Mesenchymal stem cell (in vitro differentiated cells and primary cell): ENCODE measurements at regions not wholly inside any gene's neighbourhood (a gene's known extent, or its start where the extent isn't known, plus 50 kb on each side); places are given as distances from the start of the nearest gene placed in this dataset.
"Not testable (repeated sequence)": the region's sequence is repeated elsewhere in the genome, so short reads cannot be mapped to it uniquely, and the experiment has no call there.

Source experiments
- DNase-seq: peaks from one replicate; pipeline ENCODE4 v3.0.0-alpha.2; 2013
- H2AFZ ChIP-seq: one replicate; pipeline ENCODE4 v1.6.1; 2013; ENCODE audit warnings: low read depth, mild to moderate bottlenecking, control low read depth, inconsistent platforms, low read length, moderate library complexity
- H2AK5ac ChIP-seq: 2 replicates; pipeline ENCODE4 v1.6.1; 2013; ENCODE audit warnings: low read length, moderate library complexity, mild to moderate bottlenecking, inconsistent platforms; ENCODE audit not compliant: severe bottlenecking
- H2BK120ac ChIP-seq: one replicate; pipeline ENCODE4 v1.6.1; 2013; ENCODE audit warnings: low read depth, mild to moderate bottlenecking, inconsistent platforms, low read length, moderate library complexity
- H2BK12ac ChIP-seq, 2 experiments: one replicate each; pipeline ENCODE4 v1.6.1; 2013; ENCODE audit warnings: inconsistent platforms in 2 of 2, low read length in 2 of 2, mild to moderate bottlenecking in 2 of 2, moderate library complexity in 2 of 2, control low read depth in 1 of 2
- H2BK15ac ChIP-seq: one replicate; pipeline ENCODE4 v1.6.1; 2013; ENCODE audit warnings: mild to moderate bottlenecking, low read depth, inconsistent platforms; ENCODE audit not compliant: poor library complexity, severe bottlenecking
- H2BK5ac ChIP-seq: 2 replicates; pipeline ENCODE4 v1.6.1; 2013; ENCODE audit warnings: low read depth, mild to moderate bottlenecking, low read length, control low read depth, inconsistent platforms; ENCODE audit not compliant: poor library complexity, severe bottlenecking
- H3K14ac ChIP-seq, 2 experiments: one replicate each; pipeline ENCODE4 v1.6.1; 2013; ENCODE audit warnings: inconsistent platforms in 2 of 2, low read length in 2 of 2, control low read depth in 1 of 2, mild to moderate bottlenecking in 1 of 2, moderate library complexity in 1 of 2
- H3K18ac ChIP-seq, 2 experiments: one replicate each; pipeline ENCODE4 v1.6.1; 2013; ENCODE audit warnings: inconsistent platforms in 2 of 2, low read length in 2 of 2, control low read depth in 1 of 2, low read depth in 1 of 2, mild to moderate bottlenecking in 1 of 2
- H3K23ac ChIP-seq, 2 experiments: one replicate each; pipeline ENCODE4 v1.6.1; 2013; ENCODE audit warnings: inconsistent platforms in 2 of 2, low read length in 2 of 2, mild to moderate bottlenecking in 2 of 2, moderate library complexity in 2 of 2, control low read depth in 1 of 2
- H3K27ac ChIP-seq: 2 replicates; pipeline ENCODE4 v1.5.1; 2013; ENCODE audit warnings: mild to moderate bottlenecking, moderate library complexity, low read length, control low read depth, inconsistent platforms; ENCODE audit not compliant: poor library complexity, severe bottlenecking
- H3K27me3 ChIP-seq, 2 experiments: 2 replicates each; pipeline versions ENCODE4 v1.6.1 to v1.7.0; 2013; ENCODE audit warnings: low read length in 2 of 2, mild to moderate bottlenecking in 2 of 2, moderate library complexity in 2 of 2, control low read depth in 1 of 2, inconsistent platforms in 1 of 2; ENCODE audit not compliant: control insufficient read depth in 1 of 2, insufficient read depth in 1 of 2
- H3K36me3 ChIP-seq, 2 experiments: 2 replicates each; pipeline versions ENCODE4 v1.6.1 to v1.7.0; 2013; ENCODE audit warnings: low read length in 2 of 2, control low read depth in 1 of 2, inconsistent platforms in 1 of 2, low read depth in 1 of 2, mild to moderate bottlenecking in 1 of 2; ENCODE audit not compliant: insufficient read depth in 2 of 2, control insufficient read depth in 1 of 2
- H3K4ac ChIP-seq, 2 experiments: one replicate each; pipeline ENCODE4 v1.6.1; 2013; ENCODE audit warnings: inconsistent platforms in 2 of 2, low read length in 2 of 2, mild to moderate bottlenecking in 2 of 2, moderate library complexity in 2 of 2, control low read depth in 1 of 2, low read depth in 1 of 2
- H3K4me1 ChIP-seq: 2 replicates; pipeline ENCODE4 v1.6.1; 2013; ENCODE audit warnings: low read depth, low read length, control low read depth; ENCODE audit not compliant: control insufficient read depth, insufficient read depth
- H3K4me2 ChIP-seq: 2 replicates; pipeline ENCODE4 v1.6.1; 2013; ENCODE audit warnings: low read length, mild to moderate bottlenecking, inconsistent platforms; ENCODE audit not compliant: poor library complexity, severe bottlenecking
- H3K4me3 ChIP-seq, 2 experiments: 2 replicates each; pipeline versions ENCODE4 v1.5.1 to v1.7.0; 2013; ENCODE audit warnings: low read length in 2 of 2, mild to moderate bottlenecking in 2 of 2, control low read depth in 1 of 2, low read depth in 1 of 2; ENCODE audit not compliant: insufficient read depth in 1 of 2
- H3K79me1 ChIP-seq: replicated peaks from 2 replicates; pipeline ENCODE4 v1.6.1; 2013; ENCODE audit warnings: mild to moderate bottlenecking, control low read depth, low read length, inconsistent platforms; ENCODE audit not compliant: poor library complexity, severe bottlenecking
- H3K9ac ChIP-seq: 2 replicates; pipeline ENCODE4 v1.7.0; 2013; ENCODE audit warnings: mild to moderate bottlenecking, low read length, moderate library complexity
- H3K9me3 ChIP-seq: 2 replicates; pipeline ENCODE4 v1.7.0; 2013; ENCODE audit warnings: mild to moderate bottlenecking, low read length; ENCODE audit not compliant: control insufficient read depth
- H4K8ac ChIP-seq: one replicate; pipeline ENCODE4 v1.6.1; 2013; ENCODE audit warnings: inconsistent platforms, mild to moderate bottlenecking, low read length, moderate library complexity
- H4K91ac ChIP-seq: one replicate; pipeline ENCODE4 v1.6.1; 2013; ENCODE audit warnings: mild to moderate bottlenecking, low read length, inconsistent platforms
- WGBS: methylation state at CpG from one replicate; pipeline ENCODE4 v1.1.7; 2013; ENCODE audit warnings: mixed read lengths; 5-methylcytosine and 5-hydroxymethylcytosine counted together

- H3K9me3 ChIP-seq = peaks cover 22% of the 10 kb centered on the region
- not testable (repeated sequence) for H2BK15ac ChIP-seq, H3K27me3 ChIP-seq, H3K9ac ChIP-seq, H3K79me1 ChIP-seq, H3K4me1 ChIP-seq, H3K36me3 ChIP-seq, H3K14ac ChIP-seq, H2AFZ ChIP-seq, H2BK5ac ChIP-seq, DNase-seq, H3K4me3 ChIP-seq, H3K4me2 ChIP-seq, H2BK120ac ChIP-seq, H3K18ac ChIP-seq, H3K23ac ChIP-seq, H2BK12ac ChIP-seq, H4K91ac ChIP-seq, H3K4ac ChIP-seq, H4K8ac ChIP-seq, H2AK5ac ChIP-seq, H3K27ac ChIP-seq
- WGBS = 100% methylated on average over 2 of the region's 3 CpGs
Measured at GRCh38 chr7:20501473-20501872, 114.0 kb upstream of the ABCB5 start.

- no peaks in the 10 kb centered on the region for H3K27me3 ChIP-seq
- WGBS = no CpG with 5 or more reads among the region's 3 CpGs
- no peak overlapping the region for H3K14ac ChIP-seq
- H3K4ac ChIP-seq = no peak overlapping the region
- no peak overlapping the region for H2BK120ac ChIP-seq
- H3K9me3 ChIP-seq = peaks cover 10% of the 10 kb centered on the region
- no peak overlapping the region for H2BK5ac ChIP-seq
- DNase-seq = no peak
- H4K8ac ChIP-seq = no peak overlapping the region
- H3K4me3 ChIP-seq = no peak overlapping the region
- no peak overlapping the region for H3K9ac ChIP-seq
- H2AFZ ChIP-seq = no peak overlapping the region
- H3K79me1 ChIP-seq = no peaks in the 10 kb centered on the region
- no peak overlapping the region for H2BK12ac ChIP-seq
- H3K4me1 ChIP-seq = no peaks in the 10 kb centered on the region
- no peak overlapping the region for H2AK5ac ChIP-seq
- no peaks in the 10 kb centered on the region for H3K36me3 ChIP-seq
- no peak overlapping the region for H3K27ac ChIP-seq
- H3K4me2 ChIP-seq = no peak overlapping the region
- H3K23ac ChIP-seq = no peak overlapping the region
- no peak overlapping the region for H4K91ac ChIP-seq
- H3K18ac ChIP-seq = no peak overlapping the region
- no peak overlapping the region for H2BK15ac ChIP-seq
Measured at GRCh38 chr7:20503278-20503950, 112.1 kb upstream of the ABCB5 start.

- no peak overlapping the region for H3K4me2 ChIP-seq
- H4K91ac ChIP-seq = no peak overlapping the region
- H3K18ac ChIP-seq = no peak overlapping the region
- no peak overlapping the region for H4K8ac ChIP-seq
- no peak overlapping the region for H3K4ac ChIP-seq
- no peak for DNase-seq
- H2AFZ ChIP-seq = no peak overlapping the region
- no peak overlapping the region for H2BK5ac ChIP-seq
- H3K4me3 ChIP-seq = no peak overlapping the region
- peaks cover 4% of the 10 kb centered on the region for H3K9me3 ChIP-seq
- no peaks in the 10 kb centered on the region for H3K4me1 ChIP-seq
- H3K27ac ChIP-seq = no peak overlapping the region
- H3K27me3 ChIP-seq = no peaks in the 10 kb centered on the region
- no peaks in the 10 kb centered on the region for H3K36me3 ChIP-seq
- no peak overlapping the region for H3K14ac ChIP-seq
- no peak overlapping the region for H3K23ac ChIP-seq
- no peaks in the 10 kb centered on the region for H3K79me1 ChIP-seq
- H2AK5ac ChIP-seq = no peak overlapping the region
- no peak overlapping the region for H2BK12ac ChIP-seq
- no peak overlapping the region for H2BK120ac ChIP-seq
- WGBS = 53% methylated on average over 2 of the region's 3 CpGs
- no peak overlapping the region for H3K9ac ChIP-seq
- no peak overlapping the region for H2BK15ac ChIP-seq
Measured at GRCh38 chr7:20504060-20504459, 111.4 kb upstream of the ABCB5 start.

GRCh38 chr7:20506175-20506574, 109.3 kb upstream of the ABCB5 start:
- no peak for DNase-seq

More at GRCh38 chr7:20506175-20506574, 109.3 kb upstream of the ABCB5 start:
- no peak overlapping the region for H3K9ac ChIP-seq
- no peak overlapping the region for H3K27ac ChIP-seq
- no peak overlapping the region for H2AK5ac ChIP-seq
- no peaks in the 10 kb centered on the region for H3K79me1 ChIP-seq
- H2BK120ac ChIP-seq = no peak overlapping the region
- no peak overlapping the region for H3K18ac ChIP-seq
- no peak overlapping the region for H3K14ac ChIP-seq
- H3K27me3 ChIP-seq = no peaks in the 10 kb centered on the region
- no peak overlapping the region for H2BK12ac ChIP-seq
- no peaks in the 10 kb centered on the region for H3K36me3 ChIP-seq
- no peak overlapping the region for H3K4me2 ChIP-seq
- H2BK15ac ChIP-seq = no peak overlapping the region
- H2BK5ac ChIP-seq = no peak overlapping the region
- H4K8ac ChIP-seq = no peak overlapping the region
- no peak overlapping the region for H3K23ac ChIP-seq
- no peaks in the 10 kb centered on the region for H3K4me1 ChIP-seq
- no peak overlapping the region for H4K91ac ChIP-seq
- H3K4ac ChIP-seq = no peak overlapping the region
- no peak overlapping the region for H2AFZ ChIP-seq
- peaks cover 4% of the 10 kb centered on the region for H3K9me3 ChIP-seq
- no peak overlapping the region for H3K4me3 ChIP-seq
- WGBS = 63% methylated on average over 1 of the region's 2 CpGs
